HepG2 (cell line): ENCODE measurements at regions not wholly inside any gene's neighbourhood (a gene's known extent, or its start where the extent isn't known, plus 50 kb on each side); places are given as distances from the start of the nearest gene placed in this dataset.

ENCODE experiments used
- ATAC-seq: fragments of 200-7000 bp; cut with Tn5 transposase; 3 replicates; pipeline ENCODE4 v1.9.1; 2020; ENCODE audit warnings: mild to moderate bottlenecking, moderate library complexity
- BruUV-seq: library from RNA; stranded (reverse); fragments of 400-500 nt; replicated peaks from 2 replicates; lab custom pipeline; 2021; lab: Mats Ljungman, UMichigan
- CTCF ChIA-PET: fragments of 300-600 bp; formaldehyde crosslinking; extraction: SDS; loops from one replicate; lab custom pipeline; 2021; ENCODE audit warnings: low total read pairs, inconsistent platforms, low intra/inter-chr PET ratio; lab: Yijun Ruan, JAX
- POLR2A ChIA-PET: fragments of 350-600 bp; sonication (Branson Sonifier 250); formaldehyde crosslinking; loops from one replicate; lab custom pipeline; 2020; ENCODE audit warnings: antibody characterized with exemption, inconsistent platforms; lab: Yijun Ruan, JAX
- DNase-seq: peaks from one replicate; pipeline ENCODE4 v3.0.0-alpha.2; 2015; ENCODE audit warnings: low spot score
- FAIRE-seq: peaks from 3 replicates; lab custom pipeline; 2011; peaks lifted over from hg19 to GRCh38; lab: Jason Lieb, UNC
- H2AFZ ChIP-seq: one replicate; pipeline ENCODE4 v1.6.1; 2011; ENCODE audit warnings: low read length, inconsistent platforms
- H3K27ac ChIP-seq: fragments of 300-600 bp; 3 replicates; pipeline ENCODE4 v1.8.0; 2011; ENCODE audit warnings: mixed run types, mild to moderate bottlenecking, mixed read lengths, low read length, inconsistent platforms; ENCODE audit not compliant: insufficient read depth; ENCODE audit errors: extremely low read length
- H3K27me3 ChIP-seq, 2 experiments: fragments of 200-600 bp in 1 of 2; 2 replicates in 1 of 2; 3 replicates in 1 of 2; pipeline versions ENCODE4 v1.6.0 to v1.8.0; 2011; ENCODE audit warnings: low read length in 2 of 2, mild to moderate bottlenecking in 2 of 2, moderate library complexity in 2 of 2, inconsistent platforms in 1 of 2; ENCODE audit not compliant: insufficient read depth in 2 of 2, control insufficient read depth in 1 of 2
- H3K36me3 ChIP-seq, 2 experiments: fragments of 200-600 bp in 1 of 2; replicated peaks in 1 of 2; 2 replicates in 1 of 2; 3 replicates in 1 of 2; pipeline versions ENCODE4 v1.5.1 to v1.8.0; 2011; ENCODE audit warnings: low read length in 2 of 2, inconsistent platforms in 1 of 2; ENCODE audit not compliant: insufficient read depth in 2 of 2, control insufficient read depth in 1 of 2
- H3K4me1 ChIP-seq: 2 replicates; pipeline ENCODE4 v1.5.1; 2012; ENCODE audit warnings: low read length, inconsistent platforms; ENCODE audit not compliant: insufficient read depth
- H3K4me2 ChIP-seq: 2 replicates; pipeline ENCODE4 v1.6.0; 2011; ENCODE audit warnings: low read depth, low read length, inconsistent platforms
- H3K4me3 ChIP-seq, 3 experiments: fragments of 200-600 bp in 1 of 3; sonication (generic), shearing (Covaris generic) in 1 of 3; replicated peaks in 1 of 3; 2 replicates each; pipeline ENCODE4 v1.5.1; 2011 to 2016; ENCODE audit warnings: low read length in 3 of 3, inconsistent platforms in 2 of 3, low read depth in 2 of 3, mild to moderate bottlenecking in 2 of 3, control low read depth in 1 of 3, mixed read lengths in 1 of 3; ENCODE audit not compliant: insufficient read depth in 1 of 3
- H3K79me2 ChIP-seq: one replicate; pipeline ENCODE4 v1.6.1; 2011; ENCODE audit warnings: low read length, inconsistent platforms; ENCODE audit not compliant: insufficient read depth
- H3K9ac ChIP-seq: 2 replicates; pipeline ENCODE4 v1.6.0; 2011; ENCODE audit warnings: mild to moderate bottlenecking, low read depth, low read length, inconsistent platforms; ENCODE audit not compliant: insufficient read depth
- H3K9me3 ChIP-seq: 2 replicates; pipeline ENCODE4 v1.5.1; 2012; ENCODE audit warnings: mild to moderate bottlenecking, low read length
- H4K20me1 ChIP-seq: 2 replicates; pipeline ENCODE4 v1.6.0; 2011; ENCODE audit warnings: inconsistent platforms, mild to moderate bottlenecking, low read length, moderate library complexity; ENCODE audit not compliant: insufficient read depth
- DNMT3B ChIP-seq: conservative IDR thresholded peaks from 2 replicates; pipeline ENCODE4 v1.6.1; 2016; ENCODE audit warnings: missing biosample characterization, control low read depth
- EZH2 ChIP-seq: conservative IDR thresholded peaks from 2 replicates; pipeline ENCODE4 v1.6.1; 2012; ENCODE audit warnings: mild to moderate bottlenecking, low read depth, low read length, moderate library complexity
- KLF13 ChIP-seq: sonication (generic); formaldehyde crosslinking; IDR thresholded peaks from 2 replicates; pipeline ENCODE4 v1.4.0; 2020; ENCODE audit warnings: mild to moderate bottlenecking, missing genetic modification reagents
- MEF2D ChIP-seq: sonication (generic); formaldehyde crosslinking; IDR thresholded peaks from 2 replicates; pipeline ENCODE4 v1.5.1; 2020; ENCODE audit warnings: mild to moderate bottlenecking, missing genetic modification reagents
- MIER3 ChIP-seq: IDR thresholded peaks from 2 replicates; pipeline ENCODE4 v1.6.1; 2016; ENCODE audit warnings: missing compliant biosample characterization, borderline replicate concordance
- NRL ChIP-seq: sonication (generic); formaldehyde crosslinking; IDR thresholded peaks from 2 replicates; pipeline ENCODE4 v1.5.0; 2020; ENCODE audit warnings: missing genetic modification reagents, mild to moderate bottlenecking, moderate library complexity, borderline replicate concordance
- PITX1 ChIP-seq: sonication (generic); formaldehyde crosslinking; IDR thresholded peaks from 2 replicates; pipeline ENCODE4 v1.5.1; 2020; ENCODE audit warnings: mild to moderate bottlenecking, missing genetic modification reagents
- SNAI1 ChIP-seq: sonication (generic); formaldehyde crosslinking; IDR thresholded peaks from 2 replicates; pipeline ENCODE4 v1.5.0; 2020; ENCODE audit warnings: mild to moderate bottlenecking, missing genetic modification reagents, borderline replicate concordance
- TBP ChIP-seq: sonication (generic); formaldehyde crosslinking; IDR thresholded peaks from 2 replicates; pipeline ENCODE4 v1.5.0; 2020; ENCODE audit warnings: missing genetic modification reagents
- TEAD2 ChIP-seq: sonication (generic); formaldehyde crosslinking; IDR thresholded peaks from 2 replicates; pipeline ENCODE4 v1.9.0; 2021; ENCODE audit warnings: missing genetic modification reagents
- TIGD3 ChIP-seq: sonication (generic); formaldehyde crosslinking; IDR thresholded peaks from 2 replicates; pipeline ENCODE4 v1.5.1; 2020; ENCODE audit warnings: mild to moderate bottlenecking, missing genetic modification reagents, borderline replicate concordance
- ZNF136 ChIP-seq: sonication (generic); formaldehyde crosslinking; IDR thresholded peaks from 2 replicates; pipeline ENCODE4 v1.8.1; 2022; ENCODE audit warnings: low read depth, mild to moderate bottlenecking, moderate library complexity, missing genetic modification reagents
- ZNF382 ChIP-seq: sonication (generic); formaldehyde crosslinking; IDR thresholded peaks from 2 replicates; pipeline ENCODE4 v1.5.0; 2020; ENCODE audit warnings: missing genetic modification reagents, mild to moderate bottlenecking, borderline replicate concordance
- ZNF430 ChIP-seq: sonication (generic); formaldehyde crosslinking; IDR thresholded peaks from 2 replicates; pipeline ENCODE4 v1.9.0; 2021; ENCODE audit warnings: mild to moderate bottlenecking, missing genetic modification reagents
- ZNF557 ChIP-seq: sonication (generic); formaldehyde crosslinking; IDR thresholded peaks from 2 replicates; pipeline ENCODE4 v1.4.0; 2020; ENCODE audit warnings: missing genetic modification reagents
- ZNF597 ChIP-seq: sonication (generic); formaldehyde crosslinking; IDR thresholded peaks from 2 replicates; pipeline ENCODE4 v1.5.0; 2020; ENCODE audit warnings: missing genetic modification reagents
- ZNF644 ChIP-seq: IDR thresholded peaks from 2 replicates; pipeline ENCODE4 v1.6.1; 2016; ENCODE audit warnings: low read depth
- ZNF646 ChIP-seq: sonication (generic); formaldehyde crosslinking; IDR thresholded peaks from 2 replicates; pipeline ENCODE4 v1.9.0; 2021; ENCODE audit warnings: mild to moderate bottlenecking, missing genetic modification reagents
- ZNF709 ChIP-seq: sonication (generic); formaldehyde crosslinking; IDR thresholded peaks from 2 replicates; pipeline ENCODE4 v1.5.0; 2020; ENCODE audit warnings: mild to moderate bottlenecking, missing genetic modification reagents
- WGBS: methylation state at CpG from one replicate; pipeline ENCODE4 v1.1.6; 2017; ENCODE audit warnings: low lambda C conversion rate; 5-methylcytosine and 5-hydroxymethylcytosine counted together
- in situ Hi-C: cut with HindIII; loops from 2 replicates; pipeline ENCODE4 v1.10.0; 2017; ENCODE audit warnings: low pct_unique_long_range_greater_than_20kb; ENCODE audit not compliant: extremely low pct_ligation_motif_present
- intact Hi-C: fragments of 100-400 bp; cut with micrococcal nuclease; formaldehyde crosslinking; loops from one replicate; pipeline ENCODE4 v1.10.0; 2022; ENCODE audit not compliant: unreplicated experiment

DNA sequence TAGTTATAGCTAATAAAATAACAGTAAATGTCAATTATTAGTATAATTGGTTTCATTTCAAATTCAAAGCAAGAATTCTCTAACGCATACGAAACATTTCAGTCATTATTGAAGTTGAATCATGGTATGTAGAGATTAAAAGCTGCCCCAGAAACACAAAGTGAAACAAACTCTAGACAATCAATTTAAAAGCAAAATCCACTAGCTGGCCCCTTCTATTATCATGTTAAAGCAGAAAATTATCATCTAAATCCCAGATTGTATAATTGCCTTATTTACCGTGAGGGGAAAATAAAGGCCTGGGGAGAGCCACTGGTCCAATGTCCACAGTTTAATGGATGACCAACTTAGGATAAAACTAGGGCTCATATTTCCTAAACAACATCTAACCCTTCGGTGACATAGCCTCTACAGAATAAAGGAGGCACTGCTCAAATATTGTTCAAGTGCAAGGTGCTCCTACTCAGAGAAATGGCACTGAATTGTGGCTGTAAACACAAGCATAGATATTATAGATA, 110.9 kb upstream of the THRB start:
- no TSS peak for BruUV-seq
- in situ Hi-C loops (no loop called here), intact Hi-C loops (no loop called here)
- no peak overlapping the region for H3K4me3 ChIP-seq
- H3K27me3 ChIP-seq = no peaks in the 10 kb centered on the region
- H3K4me1 ChIP-seq = peaks cover 11% of the 10 kb centered on the region; the same call in 1 of the 2 replicates
- no peak for FAIRE-seq
- no peaks in the 10 kb centered on the region for H3K36me3 ChIP-seq
- no peaks in the 10 kb centered on the region for H3K79me2 ChIP-seq
- H3K4me2 ChIP-seq = no peak overlapping the region
- no peaks in the 10 kb centered on the region for H4K20me1 ChIP-seq
- no peaks in the 10 kb centered on the region for H3K9me3 ChIP-seq
- H3K27ac ChIP-seq = no peak overlapping the region
- no peak overlapping the region for H2AFZ ChIP-seq
- POLR2A ChIA-PET = no interaction called here
- WGBS = 71% methylated on average over 4 of the region's 4 CpGs
- CTCF ChIA-PET = no interaction called here
- no peak for DNase-seq
- no peak for ATAC-seq
- H3K9ac ChIP-seq = no peak overlapping the region
- no peak for TF ChIP-seq PITX1 (CRISPR knock-in tag)
- TF ChIP-seq TEAD2 (CRISPR knock-in tag) = no peak
- no peak for TF ChIP-seq ZNF430 (CRISPR knock-in tag)
- no peak for TF ChIP-seq KLF13
- TF ChIP-seq TIGD3 (CRISPR knock-in tag) = no peak
- TF ChIP-seq ZNF709 (CRISPR knock-in tag) = no peak
- TF ChIP-seq TBP (CRISPR knock-in tag) = no peak
- TF ChIP-seq EZH2 = no peak
- TF ChIP-seq NRL (CRISPR knock-in tag) = no peak
- TF ChIP-seq ZNF382 = no peak
- no peak for TF ChIP-seq DNMT3B (CRISPR knock-in tag)
- TF ChIP-seq ZNF646 (CRISPR knock-in tag) = no peak
- TF ChIP-seq ZNF597 (CRISPR knock-in tag) = no peak
- TF ChIP-seq ZNF644 (CRISPR knock-in tag) = no peak
- TF ChIP-seq MIER3 (CRISPR knock-in tag) = no peak
- no peak for TF ChIP-seq MEF2D (CRISPR knock-in tag)
- TF ChIP-seq SNAI1 = no peak
- TF ChIP-seq ZNF136 = no peak
- no peak for TF ChIP-seq ZNF557
